NCI-H446 (cell line): ENCODE measurements at regions not wholly inside any gene's neighbourhood (a gene's known extent, or its start where the extent isn't known, plus 50 kb on each side); places are given as distances from the start of the nearest gene placed in this dataset.
"Not testable (repeated sequence)": the region's sequence is repeated elsewhere in the genome, so short reads cannot be mapped to it uniquely, and the experiment has no call there.

Source experiments
- DNase-seq, 2 experiments: peaks; one replicate each; lab custom pipeline; 2025; lab: John Stamatoyannopoulos, UW

- DNase-seq: peak; percentile 52 to 80
Observed at GRCh38 chr12:92987362-92987761, 58.3 kb upstream of the EEA1 start.

GRCh38 chr12:92987846-92988621 is 58.9 kb upstream of the EEA1 start:
- no peak for DNase-seq

GRCh38 chr12:92988622-92989130 is 59.6 kb upstream of the EEA1 start:
- DNase-seq: no peak

- DNase-seq: no peak
Observed at GRCh38 chr12:92989715-92990484, 60.8 kb upstream of the EEA1 start.

- DNase-seq: no peak
Observed at GRCh38 chr12:92991134-92991533, 62.0 kb upstream of the EEA1 start.

GRCh38 chr12:92992041-92992440 is 62.9 kb upstream of the EEA1 start:
- DNase-seq: no peak

GRCh38 chr12:92993259-92993658 is 64.2 kb upstream of the EEA1 start:
- DNase-seq: no peak

- DNase-seq: no peak
Observed at GRCh38 chr12:92995258-92995903, 66.3 kb upstream of the EEA1 start.

- no peak for DNase-seq
Observed at GRCh38 chr12:93000026-93000425, 70.9 kb upstream of the EEA1 start.

GRCh38 chr12:93001407-93001806 is 72.3 kb upstream of the EEA1 start:
- DNase-seq: no peak

GRCh38 chr12:93002293-93003054 is 73.4 kb upstream of the EEA1 start:
- DNase-seq: no peak

GRCh38 chr12:93003531-93004239 is 74.6 kb upstream of the EEA1 start:
- no peak for DNase-seq

GRCh38 chr12:93005928-93006392 is 76.9 kb upstream of the EEA1 start:
- no peak for DNase-seq

- no peak for DNase-seq
Observed at GRCh38 chr12:93006471-93007208, 77.5 kb upstream of the EEA1 start.

- DNase-seq: no peak
Observed at GRCh38 chr12:93007544-93007943, 78.4 kb upstream of the EEA1 start.

GRCh38 chr12:93008044-93008778 is 79.1 kb upstream of the EEA1 start:
- DNase-seq: no peak

- not testable (repeated sequence) for DNase-seq
Observed at GRCh38 chr12:93008880-93009279, 79.8 kb upstream of the EEA1 start.

GRCh38 chr12:93009533-93009932 is 80.4 kb upstream of the EEA1 start:
- DNase-seq: no peak

GRCh38 chr12:93010461-93010860 is 81.4 kb upstream of the EEA1 start:
- DNase-seq: no peak

GRCh38 chr12:93011100-93011499 is 82.0 kb upstream of the EEA1 start:
- no peak for DNase-seq
